Panc1 (cell line): ENCODE measurements at regions not wholly inside any gene's neighbourhood (a gene's known extent, or its start where the extent isn't known, plus 50 kb on each side); places are given as distances from the start of the nearest gene placed in this dataset.

Source experiments
- ATAC-seq: fragments of 200-7000 bp; cut with Tn5 transposase; 2 replicates; pipeline ENCODE4 v1.9.1; 2020; ENCODE audit warnings: mild to moderate bottlenecking, moderate library complexity
- BruUV-seq: library from RNA; stranded (reverse); fragments of 400-500 nt; replicated peaks from 2 replicates; lab custom pipeline; 2021; lab: Mats Ljungman, UMichigan
- CTCF ChIA-PET: fragments of 300-600 bp; sonication (Branson Sonifier 250); formaldehyde crosslinking; loops from one replicate; lab custom pipeline; 2022; ENCODE audit warnings: antibody characterized with exemption; lab: Charles Lee
- POLR2A ChIA-PET: fragments of 300-600 bp; sonication (Branson Sonifier 250); formaldehyde crosslinking; loops from one replicate; lab custom pipeline; 2022; ENCODE audit warnings: antibody characterized with exemption; lab: Charles Lee
- DNase-seq: peaks from one replicate; pipeline ENCODE4 v3.0.0-alpha.2; 2010; ENCODE audit warnings: low read depth, low spot score
- H3K27ac ChIP-seq: 2 replicates; pipeline ENCODE4 v1.5.1; 2011; ENCODE audit warnings: mild to moderate bottlenecking, low read length, inconsistent platforms
- H3K27me3 ChIP-seq: fragments of 200-500 bp; sonication (Bioruptor generic); 2 replicates; pipeline ENCODE4 v1.6.0; 2014; ENCODE audit warnings: low read length, inconsistent platforms; ENCODE audit not compliant: control insufficient read depth, insufficient read depth
- H3K36me3 ChIP-seq: fragments of 200-500 bp; sonication (Bioruptor generic); 2 replicates; pipeline ENCODE4 v1.5.1; 2014; ENCODE audit warnings: inconsistent platforms, mild to moderate bottlenecking, low read length, moderate library complexity; ENCODE audit not compliant: control insufficient read depth, insufficient read depth
- H3K4me1 ChIP-seq: 2 replicates; pipeline ENCODE4 v1.5.1; 2011; ENCODE audit warnings: inconsistent platforms, mild to moderate bottlenecking, low read length, moderate library complexity; ENCODE audit not compliant: control insufficient read depth, insufficient read depth
- H3K4me3 ChIP-seq, 2 experiments: 2 replicates each; pipeline ENCODE4 v1.5.1; 2011 to 2012; ENCODE audit warnings: low read depth in 2 of 2, low read length in 2 of 2, mild to moderate bottlenecking in 2 of 2, inconsistent platforms in 1 of 2, moderate library complexity in 1 of 2
- H3K9me3 ChIP-seq: fragments of 200-500 bp; sonication (Bioruptor generic); 2 replicates; pipeline ENCODE4 v1.5.1; 2014; ENCODE audit warnings: low read depth, mild to moderate bottlenecking, inconsistent platforms, low read length, moderate library complexity; ENCODE audit not compliant: control insufficient read depth, insufficient read depth
- CTCF ChIP-seq: fragments of 450-650 bp; IDR thresholded peaks from 2 replicates; pipeline ENCODE4 v1.5.1; 2017; ENCODE audit warnings: mild to moderate bottlenecking
- POLR2AphosphoS5 ChIP-seq: IDR thresholded peaks from 2 replicates; pipeline ENCODE4 v1.6.1; 2012; ENCODE audit warnings: mild to moderate bottlenecking, low read depth, low read length, moderate library complexity
- REST ChIP-seq, 2 experiments: IDR thresholded peaks; 2 replicates each; pipeline ENCODE4 v1.6.1; 2011 to 2012; ENCODE audit warnings: low read depth in 2 of 2, control low read depth in 1 of 2, low read length in 1 of 2, mild to moderate bottlenecking in 1 of 2, moderate library complexity in 1 of 2; ENCODE audit not compliant: insufficient read depth in 1 of 2
- SIN3A ChIP-seq: IDR thresholded peaks from 2 replicates; pipeline ENCODE4 v1.6.1; 2012; ENCODE audit warnings: low read depth, mild to moderate bottlenecking, low read length, moderate library complexity, borderline replicate concordance; ENCODE audit not compliant: insufficient read depth
- TCF7L2 ChIP-seq: IDR thresholded peaks from 2 replicates; pipeline ENCODE4 v1.6.1; 2011; ENCODE audit warnings: mild to moderate bottlenecking, low read depth, low read length, inconsistent platforms
- in situ Hi-C: cut with HindIII; loops from 2 replicates; pipeline ENCODE4 v1.10.0; 2016; ENCODE audit warnings: low sequenced_read_pairs, low pct_unique_long_range_greater_than_20kb
- intact Hi-C: fragments of 100-400 bp; cut with micrococcal nuclease; formaldehyde crosslinking; loops from one replicate; pipeline ENCODE4 v1.10.0; 2022; ENCODE audit not compliant: unreplicated experiment

- Histone ChIP-seq H3K36me3 (no peaks in the 10 kb centered on the region), H3K4me3 (no peak overlapping the region), H3K4me1 (no peaks in the 10 kb centered on the region), H3K9me3 (no peaks in the 10 kb centered on the region), H3K27me3 (no peaks in the 10 kb centered on the region), H3K27ac (no peak overlapping the region)
- ATAC-seq (no peak), DNase-seq (no peak)
- intact Hi-C loops: no loop called here
- TF ChIP-seq TCF7L2: no peak
- TF ChIP-seq SIN3A: no peak
- TF ChIP-seq REST (IDR thresholded peaks at IDR 0.05; ENCODE audit: insufficient read depth in 1 of 2, low read depth in 2 of 2, low read length in 1 of 2): no peak
- no peak for TF ChIP-seq CTCF
- TF ChIP-seq POLR2AphosphoS5: no peak
- BruUV-seq: no TSS peak
- ChIA-PET POLR2A (no interaction called here), CTCF (no interaction called here)
- in situ Hi-C loops: no loop called here
Measured at GRCh38 chr7:120052884-120053382, 220.0 kb upstream of the KCND2 start.

GRCh38 chr7:120053390-120053961, 219.5 kb upstream of the KCND2 start:
- no peaks in the 10 kb centered on the region for H3K36me3 ChIP-seq
- ATAC-seq: no peak
- BruUV-seq: no TSS peak
- POLR2A ChIA-PET: no interaction called here
- TF ChIP-seq REST (IDR thresholded peaks at IDR 0.05; ENCODE audit: insufficient read depth in 1 of 2, low read depth in 2 of 2, low read length in 1 of 2): no peak
- TF ChIP-seq POLR2AphosphoS5: no peak
- no peak for TF ChIP-seq TCF7L2
- TF ChIP-seq SIN3A: no peak
- no peak for TF ChIP-seq CTCF
- in situ Hi-C loops: no loop called here
- CTCF ChIA-PET: no interaction called here
- H3K27me3 ChIP-seq: no peaks in the 10 kb centered on the region
- intact Hi-C loops: no loop called here
- H3K27ac ChIP-seq: no peak overlapping the region
- no peaks in the 10 kb centered on the region for H3K9me3 ChIP-seq
- DNase-seq: no peak
- H3K4me3 ChIP-seq: no peak overlapping the region
- H3K4me1 ChIP-seq: no peaks in the 10 kb centered on the region
